ENCODE measurements at regions not wholly inside any gene's neighbourhood (a gene's known extent, or its start where the extent isn't known, plus 50 kb on each side); places are given as distances from the start of the nearest gene placed in this dataset.

DNA sequence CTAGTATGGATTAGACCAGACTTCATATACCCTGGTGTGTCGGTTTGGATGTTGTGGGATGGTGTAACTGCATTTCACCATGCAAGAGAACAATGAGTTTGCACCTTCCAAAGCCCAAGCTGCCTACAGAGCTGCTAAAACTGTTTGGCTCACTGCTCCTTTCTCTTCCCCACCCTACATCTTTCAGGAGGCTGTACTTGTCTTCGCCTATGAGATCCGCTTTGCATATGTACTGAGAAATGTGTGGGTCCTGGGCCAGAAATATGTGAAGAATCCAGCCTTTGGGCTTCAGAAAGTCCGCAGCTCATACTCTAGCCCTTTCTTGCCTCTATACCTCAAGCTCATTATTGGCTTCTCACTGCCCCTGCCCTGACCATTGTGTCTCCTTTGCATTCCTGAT, 1060.0 kb downstream of the NTRK3 start:
- TF ChIP-seq, protein P1, sequence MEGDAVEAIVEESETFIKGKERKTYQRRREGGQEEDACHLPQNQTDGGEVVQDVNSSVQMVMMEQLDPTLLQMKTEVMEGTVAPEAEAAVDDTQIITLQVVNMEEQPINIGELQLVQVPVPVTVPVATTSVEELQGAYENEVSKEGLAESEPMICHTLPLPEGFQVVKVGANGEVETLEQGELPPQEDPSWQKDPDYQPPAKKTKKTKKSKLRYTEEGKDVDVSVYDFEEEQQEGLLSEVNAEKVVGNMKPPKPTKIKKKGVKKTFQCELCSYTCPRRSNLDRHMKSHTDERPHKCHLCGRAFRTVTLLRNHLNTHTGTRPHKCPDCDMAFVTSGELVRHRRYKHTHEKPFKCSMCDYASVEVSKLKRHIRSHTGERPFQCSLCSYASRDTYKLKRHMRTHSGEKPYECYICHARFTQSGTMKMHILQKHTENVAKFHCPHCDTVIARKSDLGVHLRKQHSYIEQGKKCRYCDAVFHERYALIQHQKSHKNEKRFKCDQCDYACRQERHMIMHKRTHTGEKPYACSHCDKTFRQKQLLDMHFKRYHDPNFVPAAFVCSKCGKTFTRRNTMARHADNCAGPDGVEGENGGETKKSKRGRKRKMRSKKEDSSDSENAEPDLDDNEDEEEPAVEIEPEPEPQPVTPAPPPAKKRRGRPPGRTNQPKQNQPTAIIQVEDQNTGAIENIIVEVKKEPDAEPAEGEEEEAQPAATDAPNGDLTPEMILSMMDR (IDR thresholded peaks at IDR 0.05 in 4 of 5, conservative IDR thresholded peaks at IDR 0.05 in 1 of 5) = no peak
- TF ChIP-seq POLR2A (IDR thresholded peaks at IDR 0.05) = no peak
